HG03558 (cell line): ENCODE measurements at regions not wholly inside any gene's neighbourhood (a gene's known extent, or its start where the extent isn't known, plus 50 kb on each side); places are given as distances from the start of the nearest gene placed in this dataset.
"Not testable (repeated sequence)": the region's sequence is repeated elsewhere in the genome, so short reads cannot be mapped to it uniquely, and the experiment has no call there.

Experiments used
- ATAC-seq: cut with Tn5 transposase; IDR thresholded peaks from one replicate; pipeline ENCODE4 v1.9.1; 2021; ENCODE audit warnings: moderate number of reproducible peaks; ENCODE audit not compliant: unreplicated experiment; ENCODE audit errors: extremely low read depth

- no peak for ATAC-seq
Observed at GRCh38 chr4:85151786-85152185, 185.3 kb upstream of the WDFY3 start.

GRCh38 chr4:85152480-85152879, 186.0 kb upstream of the WDFY3 start:
- no peak for ATAC-seq

DNA sequence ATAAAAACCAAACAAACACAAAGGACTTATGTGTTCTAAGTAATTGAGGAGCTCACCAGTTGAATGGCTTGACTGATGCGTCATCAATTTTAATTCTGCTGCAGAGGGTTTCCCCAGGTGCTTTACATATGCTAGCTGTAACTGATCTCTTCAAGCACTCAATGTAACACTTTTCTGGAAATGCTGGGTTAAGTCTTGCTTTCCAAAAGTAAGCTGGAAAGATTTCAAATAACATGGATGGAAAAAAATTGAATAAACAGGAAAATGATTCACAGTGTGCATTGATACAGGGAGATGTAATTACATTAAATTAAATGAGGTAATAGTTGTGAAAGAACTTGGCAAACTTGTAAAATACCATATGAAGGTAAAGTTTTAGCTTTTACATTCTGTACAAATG, 186.7 kb upstream of the WDFY3 start:
- ATAC-seq: no peak

- no peak for ATAC-seq
Observed at GRCh38 chr4:85154591-85154990, 188.1 kb upstream of the WDFY3 start.

GRCh38 chr4:85165808-85166207, 199.3 kb upstream of the WDFY3 start:
- ATAC-seq: no peak

- ATAC-seq: no peak
Observed at GRCh38 chr4:85166318-85166717, 199.8 kb upstream of the WDFY3 start.

DNA sequence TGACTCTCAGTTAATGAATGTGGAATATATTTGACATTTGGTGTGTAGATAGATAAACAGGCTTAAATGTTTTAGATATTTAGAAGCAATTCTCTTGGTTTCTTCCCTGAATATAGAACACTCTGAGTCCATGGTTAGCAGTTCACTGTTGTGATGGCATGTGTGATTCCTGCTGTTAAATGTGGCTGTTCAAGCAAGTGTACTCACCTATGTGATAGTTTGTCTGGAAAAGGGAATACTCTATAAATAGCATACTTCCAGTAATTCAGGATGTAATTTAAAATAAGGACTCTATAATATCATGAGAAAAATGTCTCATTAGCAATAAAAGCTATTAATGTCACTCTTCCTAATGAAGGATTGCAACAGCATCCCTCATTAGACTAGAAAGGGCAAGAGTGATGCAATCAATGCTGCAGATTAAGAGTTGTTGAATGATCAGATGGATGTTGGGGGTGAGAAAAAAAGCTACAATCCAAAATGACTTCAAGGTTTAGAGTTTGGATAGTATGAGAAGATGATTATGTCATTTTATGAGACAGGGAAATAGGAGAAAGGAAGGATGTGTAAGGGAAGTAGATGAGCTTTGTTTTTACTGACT, 201.8 kb upstream of the WDFY3 start:
- no peak for ATAC-seq

- ATAC-seq: no peak
Observed at GRCh38 chr4:85170241-85170640, 203.8 kb upstream of the WDFY3 start.

DNA sequence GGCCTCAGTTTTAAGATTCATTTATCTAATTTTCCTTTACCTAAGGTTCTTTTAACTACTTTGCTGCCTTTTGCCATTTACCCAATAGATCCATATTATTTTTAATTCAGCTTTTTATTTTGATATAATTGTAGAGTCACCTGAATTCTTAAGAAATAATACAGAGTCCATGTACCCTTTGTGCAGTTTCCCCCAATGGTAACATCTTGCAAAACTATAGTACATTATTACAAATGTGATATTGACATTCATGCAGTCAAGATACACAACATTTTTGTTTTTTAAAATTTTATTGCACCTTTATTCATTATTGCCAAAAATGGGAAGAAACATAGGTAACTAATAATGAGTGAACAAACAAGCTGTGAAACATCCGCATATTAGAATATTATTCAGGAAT, 208.7 kb upstream of the WDFY3 start:
- no peak for ATAC-seq

DNA sequence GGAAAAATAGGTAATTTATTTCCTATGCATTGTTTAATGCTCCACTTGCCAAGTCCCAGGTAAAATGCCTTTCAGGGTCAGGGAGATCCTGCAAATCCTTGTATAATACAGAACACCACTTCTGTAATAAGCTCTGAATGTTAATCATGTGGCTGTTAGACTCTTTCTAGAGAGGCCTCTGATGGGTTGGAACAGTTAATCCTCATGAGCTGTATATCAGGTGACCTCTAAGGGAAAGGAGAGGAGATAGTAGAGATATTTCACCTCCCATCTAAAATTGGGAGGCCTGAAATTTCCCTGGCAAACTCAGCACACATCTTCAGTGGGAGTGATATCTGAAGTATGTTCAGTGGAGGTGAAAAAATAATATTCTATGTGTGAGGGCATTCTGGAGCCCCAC, 210.6 kb upstream of the WDFY3 start:
- ATAC-seq: no peak

GRCh38 chr4:85177679-85178078, 211.2 kb upstream of the WDFY3 start:
- ATAC-seq: no peak

GRCh38 chr4:85180533-85180932, 214.0 kb upstream of the WDFY3 start:
- ATAC-seq: no peak

- no peak for ATAC-seq
Observed at GRCh38 chr4:85187106-85187505, 220.6 kb upstream of the WDFY3 start.

GRCh38 chr4:85196015-85196414, 229.5 kb upstream of the WDFY3 start:
- not testable (repeated sequence) for ATAC-seq

DNA sequence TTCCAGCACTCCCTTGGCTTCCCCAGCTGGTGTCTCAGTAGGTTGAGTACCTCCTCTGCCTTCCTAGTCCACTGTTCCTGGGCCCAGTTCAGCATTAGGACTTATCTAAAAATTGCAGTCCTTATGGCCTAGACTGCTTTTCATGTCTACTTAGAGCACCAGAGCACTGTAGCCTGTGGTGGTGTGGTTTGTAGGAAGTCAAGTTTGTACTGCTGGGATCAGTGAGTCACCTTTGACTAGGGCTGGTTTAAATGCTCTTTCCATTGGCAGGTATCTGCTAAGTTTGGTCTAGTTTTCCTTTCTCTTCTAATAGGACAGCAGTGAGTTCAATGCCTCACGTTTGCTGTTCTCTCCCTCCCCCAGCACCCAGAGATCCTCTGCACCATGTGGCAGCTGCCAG, 233.6 kb upstream of the WDFY3 start:
- no peak for ATAC-seq

GRCh38 chr4:85209161-85209560, 242.7 kb upstream of the WDFY3 start:
- ATAC-seq: no peak

DNA sequence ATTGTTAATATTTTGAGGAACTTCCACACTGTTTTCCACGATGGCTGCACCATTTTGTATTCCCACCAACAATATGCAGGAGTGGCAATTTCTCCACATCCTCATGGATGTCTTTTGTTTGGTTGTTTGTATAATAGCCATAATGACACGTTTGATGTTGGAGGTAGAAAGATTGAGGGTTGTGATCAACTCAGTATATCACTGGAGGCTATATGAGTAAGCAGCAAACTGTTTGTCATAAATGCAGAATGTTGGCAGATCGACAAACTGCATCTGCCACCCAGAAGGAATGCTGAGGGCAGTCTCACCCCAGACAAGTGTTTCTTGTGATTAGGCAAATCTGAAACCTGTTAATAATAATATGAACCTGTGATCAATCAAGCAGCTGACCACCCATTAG, 243.9 kb upstream of the WDFY3 start:
- no peak for ATAC-seq

GRCh38 chr4:85216571-85216970, 250.1 kb upstream of the WDFY3 start:
- ATAC-seq: not testable (repeated sequence)

GRCh38 chr4:85218756-85219155, 252.3 kb upstream of the WDFY3 start:
- no peak for ATAC-seq

GRCh38 chr4:85221606-85222005, 253.3 kb upstream of the ARHGAP24 start:
- ATAC-seq: no peak

- ATAC-seq: no peak
Observed at GRCh38 chr4:85222561-85222960, 252.4 kb upstream of the ARHGAP24 start.

- no peak for ATAC-seq
Observed at GRCh38 chr4:85228264-85228663, 246.7 kb upstream of the ARHGAP24 start.

GRCh38 chr4:85233516-85233915, 241.4 kb upstream of the ARHGAP24 start:
- no peak for ATAC-seq
